ENCODE measurements at regions not wholly inside any gene's neighbourhood (a gene's known extent, or its start where the extent isn't known, plus 50 kb on each side); places are given as distances from the start of the nearest gene placed in this dataset.
A peak's percentile ranks its signal among the peaks of the same experiment; 100 is the strongest.
"Not testable (repeated sequence)": the region's sequence is repeated elsewhere in the genome, so short reads cannot be mapped to it uniquely, and the experiment has no call there.

- DNase-seq, result no peak
Observed at GRCh38 chr16:63415014-63415413, 1378.8 kb upstream of the CDH8 start.

GRCh38 chr16:63410594-63410993, 1374.4 kb upstream of the CDH8 start:
- no peak for DNase-seq

- DNase-seq, result no peak
Observed at GRCh38 chr16:63403792-63404191, 1367.6 kb upstream of the CDH8 start.

- DNase-seq, result not testable (repeated sequence)
Observed at GRCh38 chr16:63388277-63388676, 1352.0 kb upstream of the CDH8 start.

GRCh38 chr16:63385714-63386432, 1349.6 kb upstream of the CDH8 start:
- DNase-seq, result peak in 1 of 2 experiments; percentile 2

GRCh38 chr16:63373744-63374143, 1337.5 kb upstream of the CDH8 start:
- no peak for DNase-seq

- DNase-seq, result no peak
Observed at GRCh38 chr16:63372815-63373214, 1336.6 kb upstream of the CDH8 start.

GRCh38 chr16:63372283-63372682, 1336.0 kb upstream of the CDH8 start:
- DNase-seq, result no peak

GRCh38 chr16:63365649-63366304, 1329.5 kb upstream of the CDH8 start:
- no peak for DNase-seq

GRCh38 chr16:63363738-63364137, 1327.5 kb upstream of the CDH8 start:
- no peak for DNase-seq

GRCh38 chr16:63361032-63361624, 1324.9 kb upstream of the CDH8 start:
- peak; percentile 36 to 40 for DNase-seq

- DNase-seq, result no peak
Observed at GRCh38 chr16:63349961-63350360, 1313.7 kb upstream of the CDH8 start.

GRCh38 chr16:63346000-63346399, 1309.8 kb upstream of the CDH8 start:
- no peak for DNase-seq

GRCh38 chr16:63337264-63337663, 1301.0 kb upstream of the CDH8 start:
- no peak for DNase-seq

- no peak for DNase-seq
Observed at GRCh38 chr16:63331111-63331510, 1294.9 kb upstream of the CDH8 start.

- no peak for DNase-seq
Observed at GRCh38 chr16:63326736-63327339, 1290.6 kb upstream of the CDH8 start.

GRCh38 chr16:63323722-63324705, 1287.8 kb upstream of the CDH8 start:
- no peak for DNase-seq

GRCh38 chr16:63323055-63323454, 1286.8 kb upstream of the CDH8 start:
- DNase-seq, result no peak

GRCh38 chr16:63315229-63315628, 1279.0 kb upstream of the CDH8 start:
- DNase-seq, result no peak

- no peak for DNase-seq
Observed at GRCh38 chr16:63312346-63312745, 1276.1 kb upstream of the CDH8 start.

- no peak for DNase-seq
Observed at GRCh38 chr16:63311313-63311712, 1275.1 kb upstream of the CDH8 start.

- DNase-seq, result no peak
Observed at GRCh38 chr16:63302811-63303210, 1266.6 kb upstream of the CDH8 start.

GRCh38 chr16:63301349-63301748, 1265.1 kb upstream of the CDH8 start:
- DNase-seq, result no peak
